Panc1 (cell line): ENCODE measurements at regions not wholly inside any gene's neighbourhood (a gene's known extent, or its start where the extent isn't known, plus 50 kb on each side); places are given as distances from the start of the nearest gene placed in this dataset.

Experiments used
- ATAC-seq: fragments of 200-7000 bp; cut with Tn5 transposase; 2 replicates; pipeline ENCODE4 v1.9.1; 2020; ENCODE audit warnings: mild to moderate bottlenecking, moderate library complexity
- BruUV-seq: library from RNA; stranded (reverse); fragments of 400-500 nt; replicated peaks from 2 replicates; lab custom pipeline; 2021; lab: Mats Ljungman, UMichigan
- CTCF ChIA-PET: fragments of 300-600 bp; sonication (Branson Sonifier 250); formaldehyde crosslinking; loops from one replicate; lab custom pipeline; 2022; ENCODE audit warnings: antibody characterized with exemption; lab: Charles Lee
- POLR2A ChIA-PET: fragments of 300-600 bp; sonication (Branson Sonifier 250); formaldehyde crosslinking; loops from one replicate; lab custom pipeline; 2022; ENCODE audit warnings: antibody characterized with exemption; lab: Charles Lee
- DNase-seq: peaks from one replicate; pipeline ENCODE4 v3.0.0-alpha.2; 2010; ENCODE audit warnings: low read depth, low spot score
- H3K27ac ChIP-seq: 2 replicates; pipeline ENCODE4 v1.5.1; 2011; ENCODE audit warnings: mild to moderate bottlenecking, low read length, inconsistent platforms
- H3K27me3 ChIP-seq: fragments of 200-500 bp; sonication (Bioruptor generic); 2 replicates; pipeline ENCODE4 v1.6.0; 2014; ENCODE audit warnings: low read length, inconsistent platforms; ENCODE audit not compliant: control insufficient read depth, insufficient read depth
- H3K36me3 ChIP-seq: fragments of 200-500 bp; sonication (Bioruptor generic); 2 replicates; pipeline ENCODE4 v1.5.1; 2014; ENCODE audit warnings: inconsistent platforms, mild to moderate bottlenecking, low read length, moderate library complexity; ENCODE audit not compliant: control insufficient read depth, insufficient read depth
- H3K4me1 ChIP-seq: 2 replicates; pipeline ENCODE4 v1.5.1; 2011; ENCODE audit warnings: inconsistent platforms, mild to moderate bottlenecking, low read length, moderate library complexity; ENCODE audit not compliant: control insufficient read depth, insufficient read depth
- H3K4me3 ChIP-seq, 2 experiments: 2 replicates each; pipeline ENCODE4 v1.5.1; 2011 to 2012; ENCODE audit warnings: low read depth in 2 of 2, low read length in 2 of 2, mild to moderate bottlenecking in 2 of 2, inconsistent platforms in 1 of 2, moderate library complexity in 1 of 2
- H3K9me3 ChIP-seq: fragments of 200-500 bp; sonication (Bioruptor generic); 2 replicates; pipeline ENCODE4 v1.5.1; 2014; ENCODE audit warnings: low read depth, mild to moderate bottlenecking, inconsistent platforms, low read length, moderate library complexity; ENCODE audit not compliant: control insufficient read depth, insufficient read depth
- CTCF ChIP-seq: fragments of 450-650 bp; IDR thresholded peaks from 2 replicates; pipeline ENCODE4 v1.5.1; 2017; ENCODE audit warnings: mild to moderate bottlenecking
- POLR2AphosphoS5 ChIP-seq: IDR thresholded peaks from 2 replicates; pipeline ENCODE4 v1.6.1; 2012; ENCODE audit warnings: mild to moderate bottlenecking, low read depth, low read length, moderate library complexity
- REST ChIP-seq, 2 experiments: IDR thresholded peaks; 2 replicates each; pipeline ENCODE4 v1.6.1; 2011 to 2012; ENCODE audit warnings: low read depth in 2 of 2, control low read depth in 1 of 2, low read length in 1 of 2, mild to moderate bottlenecking in 1 of 2, moderate library complexity in 1 of 2; ENCODE audit not compliant: insufficient read depth in 1 of 2
- SIN3A ChIP-seq: IDR thresholded peaks from 2 replicates; pipeline ENCODE4 v1.6.1; 2012; ENCODE audit warnings: low read depth, mild to moderate bottlenecking, low read length, moderate library complexity, borderline replicate concordance; ENCODE audit not compliant: insufficient read depth
- TCF7L2 ChIP-seq: IDR thresholded peaks from 2 replicates; pipeline ENCODE4 v1.6.1; 2011; ENCODE audit warnings: mild to moderate bottlenecking, low read depth, low read length, inconsistent platforms
- in situ Hi-C: cut with HindIII; loops from 2 replicates; pipeline ENCODE4 v1.10.0; 2016; ENCODE audit warnings: low sequenced_read_pairs, low pct_unique_long_range_greater_than_20kb
- intact Hi-C: fragments of 100-400 bp; cut with micrococcal nuclease; formaldehyde crosslinking; loops from one replicate; pipeline ENCODE4 v1.10.0; 2022; ENCODE audit not compliant: unreplicated experiment

GRCh38 chr13:78136966-78137365, 218.3 kb upstream of the EDNRB start:
- intact Hi-C loops: no loop called here
- H3K9me3 ChIP-seq: no peaks in the 10 kb centered on the region
- no peak for ATAC-seq
- BruUV-seq: no TSS peak
- H3K4me1 ChIP-seq: no peaks in the 10 kb centered on the region
- no peak overlapping the region for H3K27ac ChIP-seq
- no peak for DNase-seq
- no peak overlapping the region for H3K4me3 ChIP-seq
- POLR2A ChIA-PET: no interaction called here
- in situ Hi-C loops: no loop called here
- CTCF ChIA-PET: interaction anchor here (0.7 to 1.1 kb wide), 2 partner anchors 208 to 842 kb away, joined by 3 to 10 read pairs; no protein-coding TSS in a partner anchor
- no peaks in the 10 kb centered on the region for H3K27me3 ChIP-seq
- TF ChIP-seq TCF7L2: no peak
- no peak for TF ChIP-seq REST (IDR thresholded peaks at IDR 0.05; ENCODE audit: insufficient read depth in 1 of 2, low read depth in 2 of 2, low read length in 1 of 2)
- no peak for TF ChIP-seq SIN3A
- no peak for TF ChIP-seq CTCF
- TF ChIP-seq POLR2AphosphoS5: no peak
- no peaks in the 10 kb centered on the region for H3K36me3 ChIP-seq

GRCh38 chr13:78133511-78133910, 214.9 kb upstream of the EDNRB start:
- in situ Hi-C loops: no loop called here
- CTCF ChIA-PET: no interaction called here
- H3K36me3 ChIP-seq: no peaks in the 10 kb centered on the region

More at GRCh38 chr13:78133511-78133910, 214.9 kb upstream of the EDNRB start:
- no peaks in the 10 kb centered on the region for H3K4me1 ChIP-seq
- no peaks in the 10 kb centered on the region for H3K27me3 ChIP-seq
- TF ChIP-seq CTCF (no peak), REST (IDR thresholded peaks at IDR 0.05; ENCODE audit: insufficient read depth in 1 of 2, low read depth in 2 of 2, low read length in 1 of 2) (no peak), POLR2AphosphoS5 (no peak), SIN3A (no peak), TCF7L2 (no peak)
- no peak overlapping the region for H3K27ac ChIP-seq
- POLR2A ChIA-PET: no interaction called here
- ATAC-seq (no peak), DNase-seq (no peak)
- BruUV-seq: no TSS peak
- no peaks in the 10 kb centered on the region for H3K9me3 ChIP-seq
- H3K4me3 ChIP-seq: no peak overlapping the region
- intact Hi-C loops: no loop called here
